H1 (cell line): ENCODE measurements at regions not wholly inside any gene's neighbourhood (a gene's known extent, or its start where the extent isn't known, plus 50 kb on each side); places are given as distances from the start of the nearest gene placed in this dataset.

Experiments used
- CTCF ChIA-PET: fragments of 300-600 bp; sonication (Branson Sonifier 250); formaldehyde crosslinking; loops from one replicate; lab custom pipeline; 2021; ENCODE audit not compliant: partially characterized antibody; lab: Charles Lee
- POLR2A ChIA-PET: fragments of 300-600 bp; sonication (Branson Sonifier 250); formaldehyde crosslinking; loops from one replicate; lab custom pipeline; 2021; ENCODE audit warnings: inconsistent platforms; ENCODE audit not compliant: partially characterized antibody; lab: Charles Lee
- DNase-seq, 2 experiments: peaks; one replicate each; pipeline versions ENCODE4 v3.0.0 to v3.0.0-alpha.2; 2010 to 2022; ENCODE audit warnings: low spot score in 2 of 2, low read depth in 1 of 2, mixed read lengths in 1 of 2
- FAIRE-seq: peaks from 2 replicates; lab custom pipeline; 2011; peaks lifted over from hg19 to GRCh38; lab: Jason Lieb, UNC
- H2AFZ ChIP-seq: 2 replicates; pipeline ENCODE4 v1.8.1; 2012; ENCODE audit warnings: low read length, inconsistent platforms
- H2AK5ac ChIP-seq: 2 replicates; pipeline ENCODE4 v1.6.1; 2013; ENCODE audit warnings: low read depth, low read length
- H2BK120ac ChIP-seq: replicated peaks from 2 replicates; pipeline ENCODE3; 2013; ENCODE audit warnings: low read depth, low read length, inconsistent platforms
- H2BK12ac ChIP-seq: 2 replicates; pipeline ENCODE4 v1.6.1; 2013; ENCODE audit warnings: low read depth, low read length
- H2BK15ac ChIP-seq: 2 replicates; pipeline ENCODE4 v1.6.1; 2013; ENCODE audit warnings: low read length
- H2BK20ac ChIP-seq: 2 replicates; pipeline ENCODE4 v1.6.1; 2013; ENCODE audit warnings: low read length
- H2BK5ac ChIP-seq: 2 replicates; pipeline ENCODE4 v1.6.1; 2013; ENCODE audit warnings: low read depth, low read length
- H3K14ac ChIP-seq: 2 replicates; pipeline ENCODE4 v1.6.1; 2013; ENCODE audit warnings: inconsistent platforms; ENCODE audit not compliant: insufficient read length
- H3K18ac ChIP-seq: 2 replicates; pipeline ENCODE4 v1.6.1; 2013; ENCODE audit warnings: low read length; ENCODE audit errors: extremely low read depth
- H3K23ac ChIP-seq: 2 replicates; pipeline ENCODE4 v1.6.1; 2013; ENCODE audit warnings: inconsistent platforms; ENCODE audit not compliant: insufficient read length
- H3K23me2 ChIP-seq: 2 replicates; pipeline ENCODE4 v1.6.1; 2013; ENCODE audit warnings: low read depth, low read length
- H3K27ac ChIP-seq: 2 replicates; pipeline ENCODE4 v1.6.1; 2011; ENCODE audit warnings: low read depth, low read length, inconsistent platforms
- H3K27me3 ChIP-seq, 4 experiments: replicated peaks in 1 of 4; 1 replicate in 1 of 4; 2 replicates in 3 of 4; pipeline versions ENCODE4 v1.6.1 to v1.8.1; 2011 to 2013; ENCODE audit warnings: low read length in 3 of 4, mild to moderate bottlenecking in 3 of 4, inconsistent platforms in 2 of 4, mixed read lengths in 2 of 4, moderate library complexity in 1 of 4; ENCODE audit not compliant: control insufficient read depth in 3 of 4, insufficient read depth in 3 of 4; ENCODE audit errors: extremely low read depth in 1 of 4
- H3K36me3 ChIP-seq, 4 experiments: 2 replicates each; pipeline versions ENCODE4 v1.6.1 to v1.8.1; 2011 to 2013; ENCODE audit warnings: mild to moderate bottlenecking in 4 of 4, low read length in 3 of 4, moderate library complexity in 2 of 4, control low read depth in 1 of 4, inconsistent platforms in 1 of 4; ENCODE audit not compliant: insufficient read depth in 4 of 4, control insufficient read depth in 2 of 4
- H3K4ac ChIP-seq: replicated peaks from 2 replicates; pipeline ENCODE3; 2013; ENCODE audit warnings: low read length, low read depth, mixed read lengths, inconsistent platforms; ENCODE audit not compliant: insufficient read length
- H3K4me1 ChIP-seq, 4 experiments: replicated peaks in 1 of 4; 1 replicate in 1 of 4; 2 replicates in 3 of 4; pipeline versions ENCODE4 v1.6.1 to v1.8.1; 2011 to 2013; ENCODE audit warnings: low read length in 3 of 4, inconsistent platforms in 2 of 4, mixed read lengths in 1 of 4; ENCODE audit not compliant: insufficient read depth in 4 of 4, control insufficient read depth in 3 of 4
- H3K4me2 ChIP-seq, 2 experiments: 2 replicates each; pipeline versions ENCODE4 v1.6.1 to v1.8.1; 2011 to 2013; ENCODE audit warnings: low read depth in 2 of 2, low read length in 2 of 2, control low read depth in 1 of 2, inconsistent platforms in 1 of 2, mild to moderate bottlenecking in 1 of 2; ENCODE audit not compliant: insufficient read depth in 1 of 2
- H3K4me3 ChIP-seq, 4 experiments: fragments of 200-600, 300-600 bp in 1 of 4; sonication (generic), shearing (Covaris generic), sonication (Bioruptor Twin) in 1 of 4; 2 replicates each; pipeline versions ENCODE4 v1.5.1 to v1.8.1; 2011 to 2016; ENCODE audit warnings: low read length in 4 of 4, low read depth in 3 of 4, control low read depth in 2 of 4, inconsistent platforms in 2 of 4, mild to moderate bottlenecking in 2 of 4, mixed read lengths in 1 of 4, moderate library complexity in 1 of 4; ENCODE audit not compliant: insufficient read depth in 2 of 4; ENCODE audit errors: extremely low read depth in 1 of 4
- H3K56ac ChIP-seq: replicated peaks from 2 replicates; pipeline ENCODE3; 2013; ENCODE audit warnings: low read depth, mild to moderate bottlenecking, mixed read lengths, low read length, inconsistent platforms; ENCODE audit not compliant: insufficient read length
- H3K79me1 ChIP-seq: 2 replicates; pipeline ENCODE4 v1.6.1; 2013; ENCODE audit warnings: low read depth, low read length, control low read depth
- H3K79me2 ChIP-seq, 2 experiments: 2 replicates each; pipeline versions ENCODE4 v1.6.1 to v1.8.1; 2012 to 2013; ENCODE audit warnings: low read length in 2 of 2, mild to moderate bottlenecking in 2 of 2, inconsistent platforms in 1 of 2; ENCODE audit not compliant: insufficient read depth in 2 of 2, control insufficient read depth in 1 of 2
- H3K9ac ChIP-seq, 4 experiments: replicated peaks in 1 of 4; 1 replicate in 1 of 4; 2 replicates in 3 of 4; pipeline versions ENCODE4 v1.6.1 to v1.8.1; 2011 to 2013; ENCODE audit warnings: low read depth in 3 of 4, low read length in 3 of 4, control low read depth in 2 of 4, mild to moderate bottlenecking in 2 of 4, moderate library complexity in 2 of 4, inconsistent platforms in 1 of 4; ENCODE audit errors: extremely low read depth in 1 of 4
- H3K9me3 ChIP-seq, 2 experiments: 2 replicates each; pipeline versions ENCODE4 v1.6.1 to v1.8.1; 2012 to 2013; ENCODE audit warnings: mild to moderate bottlenecking in 2 of 2, moderate library complexity in 2 of 2, control low read depth in 1 of 2, inconsistent platforms in 1 of 2, low read depth in 1 of 2, low read length in 1 of 2, mixed read lengths in 1 of 2; ENCODE audit not compliant: insufficient read depth in 2 of 2
- H4K20me1 ChIP-seq, 2 experiments: replicated peaks in 1 of 2; 2 replicates each; pipeline versions ENCODE3 to v1.8.1; 2011 to 2013; ENCODE audit warnings: inconsistent platforms in 2 of 2, low read length in 2 of 2, mild to moderate bottlenecking in 1 of 2; ENCODE audit not compliant: insufficient read depth in 2 of 2, control insufficient read depth in 1 of 2
- H4K5ac ChIP-seq: 2 replicates; pipeline ENCODE4 v1.6.1; 2013; ENCODE audit warnings: low read length, low read depth, mixed read lengths, inconsistent platforms; ENCODE audit not compliant: insufficient read length
- H4K8ac ChIP-seq: 2 replicates; pipeline ENCODE4 v1.8.0; 2013; ENCODE audit warnings: mild to moderate bottlenecking, moderate library complexity, low read length, inconsistent platforms; ENCODE audit not compliant: insufficient read depth; ENCODE audit errors: extremely low read depth
- H4K91ac ChIP-seq: replicated peaks from 2 replicates; pipeline ENCODE3; 2013; ENCODE audit warnings: low read length, mixed read lengths, inconsistent platforms; ENCODE audit not compliant: insufficient read length
- CEBPB ChIP-seq: IDR thresholded peaks from 2 replicates; pipeline ENCODE4 v1.6.1; 2012; ENCODE audit warnings: low read depth, low read length
- CTCF ChIP-seq, 3 experiments: IDR thresholded peaks; 1 replicate in 2 of 3; 2 replicates in 1 of 3; pipeline versions ENCODE4 v1.5.1 to v1.6.1; 2011; ENCODE audit warnings: low read length in 3 of 3, mild to moderate bottlenecking in 3 of 3, inconsistent platforms in 2 of 3, low read depth in 1 of 3, moderate library complexity in 1 of 3; ENCODE audit not compliant: insufficient read depth in 1 of 3; ENCODE audit errors: control extremely low read depth in 1 of 3
- GABPA ChIP-seq: IDR thresholded peaks from 2 replicates; pipeline ENCODE4 v1.6.1; 2011; ENCODE audit warnings: mild to moderate bottlenecking, low read length, moderate library complexity, borderline replicate concordance; ENCODE audit not compliant: insufficient read depth
- WGBS, 2 experiments: shearing (Covaris generic) in 1 of 2; methylation state at CpG; one replicate each; pipeline versions ENCODE4 v1.1.6 to v1.1.7; 2013 to 2015; ENCODE audit warnings: low lambda C conversion rate in 2 of 2, mixed read lengths in 2 of 2, inconsistent platforms in 1 of 2, low coverage in 1 of 2, missing lambda C conversion rate in 1 of 2; ENCODE audit not compliant: insufficient replicate concordance in 2 of 2, insufficient coverage in 1 of 2, insufficient read length in 1 of 2; ENCODE audit errors: extremely low coverage in 1 of 2, missing lambda C conversion rate in 1 of 2; 5-methylcytosine and 5-hydroxymethylcytosine counted together

- no peak overlapping the region for H3K27ac ChIP-seq
- H3K18ac ChIP-seq: no peak overlapping the region
- no peak overlapping the region for H2BK20ac ChIP-seq
- H2BK5ac ChIP-seq: no peak overlapping the region
- H3K4ac ChIP-seq: no peak overlapping the region
- no peaks in the 10 kb centered on the region for H4K20me1 ChIP-seq
- 56% methylated on average over 3 of the region's 4 CpGs; no CpG with 5 or more reads in 1 of the 2 experiments for WGBS, 2 experiments
- H3K9me3 ChIP-seq: no peaks in the 10 kb centered on the region
- ChIA-PET POLR2A (interaction anchor here (1.0 kb wide), 1 partner anchor 11 kb away, joined by 3 read pairs; no protein-coding TSS in a partner anchor), CTCF (interaction anchor here (1.3 kb wide), 1 partner anchor 11 kb away, joined by 4 read pairs; no protein-coding TSS in a partner anchor)
- no peaks in the 10 kb centered on the region for H3K27me3 ChIP-seq
- H4K5ac ChIP-seq: no peak overlapping the region
- H3K4me1 ChIP-seq: no peaks in the 10 kb centered on the region
- H3K23ac ChIP-seq: no peak overlapping the region
- H3K14ac ChIP-seq: no peak overlapping the region
- no peak overlapping the region for H2BK12ac ChIP-seq
- no peak overlapping the region for H2BK120ac ChIP-seq
- no peak overlapping the region for H3K56ac ChIP-seq
- no peaks in the 10 kb centered on the region for H3K23me2 ChIP-seq
- no peak overlapping the region for H2AFZ ChIP-seq
- no peak overlapping the region for H4K8ac ChIP-seq
- no peak overlapping the region for H2AK5ac ChIP-seq
- no peaks in the 10 kb centered on the region for H3K36me3 ChIP-seq
- FAIRE-seq: no peak
- H3K79me2 ChIP-seq: no peaks in the 10 kb centered on the region
- no peak overlapping the region for H3K9ac ChIP-seq
- TF ChIP-seq GABPA: no peak
- TF ChIP-seq CTCF (IDR thresholded peaks at IDR 0.05; ENCODE audit: control extremely low read depth in 1 of 3, insufficient read depth in 1 of 3, low read depth in 1 of 3, low read length in 3 of 3): no peak
- TF ChIP-seq CEBPB: peak; percentile 84
- H3K4me3 ChIP-seq: no peak overlapping the region
- DNase-seq: no peak
- H4K91ac ChIP-seq: no peak overlapping the region
- no peaks in the 10 kb centered on the region for H3K79me1 ChIP-seq
- no peak overlapping the region for H2BK15ac ChIP-seq
- H3K4me2 ChIP-seq: no peak overlapping the region
These were observed 113.8 kb upstream of the GABRA2 start for GRCh38 chr4:46503739-46504138.
